SK-N-SH (cell line): ENCODE measurements at regions not wholly inside any gene's neighbourhood (a gene's known extent, or its start where the extent isn't known, plus 50 kb on each side); places are given as distances from the start of the nearest gene placed in this dataset.

ENCODE experiments used
- CTCF ChIA-PET: fragments of 300-600, 350-600 bp; formaldehyde crosslinking; extraction: SDS; loops from one replicate; lab custom pipeline; 2021; lab: Yijun Ruan, JAX
- POLR2A ChIA-PET: fragments of 350-600 bp; sonication (Branson Sonifier 250); formaldehyde crosslinking; extraction: SDS; loops from one replicate; lab custom pipeline; 2020; ENCODE audit warnings: antibody characterized with exemption, inconsistent platforms; lab: Yijun Ruan, JAX
- DNase-seq: peaks from one replicate; pipeline ENCODE4 v3.0.0; 2012
- H2AFZ ChIP-seq: fragments of 200-600 bp; sonication (generic); 2 replicates; pipeline ENCODE4 v1.8.1; 2016; ENCODE audit warnings: antibody characterized with exemption, mild to moderate bottlenecking, low read depth
- H3F3A ChIP-seq: fragments of 200-600 bp; sonication (generic); replicated peaks from 2 replicates; pipeline ENCODE3; 2016; ENCODE audit warnings: antibody characterized with exemption, mild to moderate bottlenecking; ENCODE audit not compliant: insufficient read depth
- H3K27ac ChIP-seq, 2 experiments: fragments of 200-500 bp in 1 of 2; fragments of 200-600 bp in 1 of 2; sonication (Bioruptor generic) in 1 of 2; sonication (generic), shearing (Covaris generic) in 1 of 2; 2 replicates each; pipeline versions ENCODE4 v1.5.1 to v1.6.1; 2014 to 2016; ENCODE audit warnings: low read depth in 2 of 2, inconsistent platforms in 1 of 2, low read length in 1 of 2, mild to moderate bottlenecking in 1 of 2, mixed read lengths in 1 of 2
- H3K27me3 ChIP-seq: fragments of 200-600 bp; sonication (generic), shearing (Covaris generic); 2 replicates; pipeline ENCODE4 v1.6.1; 2016; ENCODE audit warnings: mixed run types; ENCODE audit not compliant: insufficient read depth
- H3K36me3 ChIP-seq, 2 experiments: fragments of 200-500 bp in 1 of 2; fragments of 200-600 bp in 1 of 2; sonication (Bioruptor generic) in 1 of 2; sonication (generic) in 1 of 2; replicated peaks in 1 of 2; 2 replicates each; pipeline versions ENCODE3 to v1.5.1; 2014 to 2016; ENCODE audit warnings: low read length in 1 of 2, mild to moderate bottlenecking in 1 of 2; ENCODE audit not compliant: insufficient read depth in 2 of 2, control insufficient read depth in 1 of 2
- H3K4me1 ChIP-seq, 2 experiments: fragments of 200-500 bp in 1 of 2; fragments of 200-600 bp in 1 of 2; sonication (Bioruptor generic) in 1 of 2; sonication (generic), shearing (Covaris generic) in 1 of 2; 2 replicates each; pipeline versions ENCODE4 v1.5.1 to v1.6.1; 2014 to 2016; ENCODE audit warnings: low read depth in 1 of 2, low read length in 1 of 2, mixed run types in 1 of 2; ENCODE audit not compliant: insufficient read depth in 2 of 2, control insufficient read depth in 1 of 2
- H3K4me2 ChIP-seq: fragments of 200-600 bp; sonication (generic), shearing (Covaris generic); 2 replicates; pipeline ENCODE4 v1.6.1; 2017; ENCODE audit warnings: mixed run types
- H3K4me3 ChIP-seq, 2 experiments: fragments of 200-500 bp in 1 of 2; fragments of 200-600 bp in 1 of 2; sonication (Bioruptor generic) in 1 of 2; sonication (generic), shearing (Covaris generic) in 1 of 2; 2 replicates each; pipeline versions ENCODE4 v1.5.1 to v1.8.1; 2014 to 2016; ENCODE audit warnings: low read depth in 2 of 2, inconsistent platforms in 1 of 2, low read length in 1 of 2, mild to moderate bottlenecking in 1 of 2, mixed read lengths in 1 of 2, moderate library complexity in 1 of 2
- H3K79me2 ChIP-seq: fragments of 200-600 bp; sonication (generic); 2 replicates; pipeline ENCODE4 v1.8.1; 2017; ENCODE audit warnings: mild to moderate bottlenecking; ENCODE audit not compliant: insufficient read depth
- H3K9ac ChIP-seq: fragments of 200-600 bp; sonication (generic); 2 replicates; pipeline ENCODE4 v1.6.1; 2017; ENCODE audit warnings: mixed run types
- H3K9me2 ChIP-seq: fragments of 200-600 bp; sonication (generic); 2 replicates; pipeline ENCODE4 v1.6.1; 2017; ENCODE audit warnings: mixed run types
- H3K9me3 ChIP-seq: fragments of 200-600 bp; sonication (generic); 2 replicates; pipeline ENCODE4 v1.6.1; 2017; ENCODE audit warnings: mixed run types, mild to moderate bottlenecking, moderate library complexity
- H4K20me1 ChIP-seq: fragments of 200-600 bp; sonication (generic); 2 replicates; pipeline ENCODE4 v1.6.1; 2017; ENCODE audit warnings: mild to moderate bottlenecking, mixed run types; ENCODE audit not compliant: insufficient read depth
- ELF1 ChIP-seq: IDR thresholded peaks from 2 replicates; pipeline ENCODE4 v1.4.0; 2012
- EZH2phosphoT487 ChIP-seq: fragments of 200-600 bp; sonication (generic); IDR thresholded peaks from 2 replicates; pipeline ENCODE4 v1.6.1; 2017; ENCODE audit warnings: low read depth, mixed run types, mild to moderate bottlenecking, antibody characterized with exemption, moderate library complexity, borderline replicate concordance
- FOSL2 ChIP-seq: IDR thresholded peaks from 2 replicates; pipeline ENCODE4 v1.4.0; 2012; ENCODE audit warnings: low read depth, mild to moderate bottlenecking, moderate library complexity, borderline replicate concordance
- FOXJ3 ChIP-seq: sonication (generic); formaldehyde crosslinking; IDR thresholded peaks from 2 replicates; pipeline ENCODE4 v1.5.1; 2020; ENCODE audit warnings: mild to moderate bottlenecking, missing genetic modification reagents
- FOXM1 ChIP-seq: IDR thresholded peaks from 2 replicates; pipeline ENCODE4 v1.4.0; 2012; ENCODE audit warnings: low read depth, mild to moderate bottlenecking
- IRF3 ChIP-seq: fragments of 150-350 bp; IDR thresholded peaks from 2 replicates; pipeline ENCODE4 v1.6.1; 2016; ENCODE audit warnings: mild to moderate bottlenecking, low read depth, low read length
- MXI1 ChIP-seq: IDR thresholded peaks from 2 replicates; pipeline ENCODE4 v1.6.1; 2012; ENCODE audit warnings: mild to moderate bottlenecking, low read depth, low read length, improper control_type of control experiment
- NRF1 ChIP-seq: IDR thresholded peaks from 2 replicates; pipeline ENCODE4 v1.6.1; 2012; ENCODE audit warnings: low read depth, mild to moderate bottlenecking, low read length
- PBX3 ChIP-seq: IDR thresholded peaks from 2 replicates; pipeline ENCODE4; 2012
- POLR2AphosphoS5 ChIP-seq: IDR thresholded peaks from 2 replicates; pipeline ENCODE4 v1.6.1; 2012; ENCODE audit warnings: low read depth, low read length
- RAD21 ChIP-seq: IDR thresholded peaks from 2 replicates; pipeline ENCODE4 v1.6.1; 2012; ENCODE audit warnings: mild to moderate bottlenecking, low read length
- RFX5 ChIP-seq: IDR thresholded peaks from 2 replicates; pipeline ENCODE4 v1.6.1; 2012; ENCODE audit warnings: mild to moderate bottlenecking, improper control_type of control experiment, low read length
- SIN3A ChIP-seq: IDR thresholded peaks from 2 replicates; pipeline ENCODE4 v1.6.1; 2012; ENCODE audit warnings: low read depth, mild to moderate bottlenecking, low read length, moderate library complexity, borderline replicate concordance
- SMC3 ChIP-seq: IDR thresholded peaks from 2 replicates; pipeline ENCODE4 v1.6.1; 2012; ENCODE audit warnings: low read depth, low read length, improper control_type of control experiment
- TAF1 ChIP-seq: IDR thresholded peaks from 2 replicates; pipeline ENCODE4 v1.6.1; 2012; ENCODE audit warnings: low read depth, mild to moderate bottlenecking, low read length, moderate library complexity, borderline replicate concordance
- TEAD4 ChIP-seq: IDR thresholded peaks from 2 replicates; pipeline ENCODE4 v1.4.0; 2012; ENCODE audit warnings: mild to moderate bottlenecking, borderline replicate concordance; ENCODE audit not compliant: insufficient read depth
- USF1 ChIP-seq: IDR thresholded peaks from 2 replicates; pipeline ENCODE4 v1.4.0; 2012; ENCODE audit warnings: low read depth, borderline replicate concordance
- YY1 ChIP-seq: IDR thresholded peaks from 2 replicates; pipeline ENCODE4 v1.4.0; 2012; ENCODE audit warnings: low read depth, mild to moderate bottlenecking
- WGBS: methylation state at CpG from one replicate; pipeline ENCODE4 v1.1.6; 2017; ENCODE audit warnings: low lambda C conversion rate; 5-methylcytosine and 5-hydroxymethylcytosine counted together

- Histone ChIP-seq H2AFZ (no peak overlapping the region), H3K9me3 (no peaks in the 10 kb centered on the region), H3K79me2 (no peaks in the 10 kb centered on the region), H3K36me3 (no peaks in the 10 kb centered on the region), H3K27me3 (no peaks in the 10 kb centered on the region), H3K4me3 (no peak overlapping the region), H3K27ac (no peak overlapping the region), H3K4me1 (peaks cover 0 to 22% of the 10 kb centered on the region in 2 experiments; a peak in 1 of 4 replicates), H3K4me2 (no peak overlapping the region), H3K9ac (no peak overlapping the region), H4K20me1 (no peaks in the 10 kb centered on the region), H3F3A (no peaks in the 10 kb centered on the region), H3K9me2 (no peaks in the 10 kb centered on the region)
- DNase-seq, result no peak
- ChIA-PET CTCF (interaction anchor here (0.9 to 1.5 kb wide), 2 partner anchors 14 to 90 kb away, joined by 3 to 4 read pairs; no protein-coding TSS in a partner anchor), POLR2A (no interaction called here)
- TF ChIP-seq ELF1 (no peak), SIN3A (no peak), TEAD4 (no peak)
- WGBS, result 64% methylated on average over 10 of the region's 10 CpGs
Observed at GRCh38 chr4:8778291-8778690, 93.3 kb downstream of the HMX1 start.

GRCh38 chr4:8777320-8778196 lies 94.1 kb downstream of the HMX1 start:
- WGBS, result 47% methylated on average over 7 of the region's 12 CpGs
- no peaks in the 10 kb centered on the region for H4K20me1 ChIP-seq
- H3K4me3 ChIP-seq, result no peak overlapping the region
- ChIA-PET POLR2A (no interaction called here), CTCF (interaction anchor here (0.9 to 1.5 kb wide), 2 partner anchors 14 to 90 kb away, joined by 3 to 4 read pairs; no protein-coding TSS in a partner anchor)
- DNase-seq, result no peak
- no peaks in the 10 kb centered on the region for H3K27me3 ChIP-seq
- H3F3A ChIP-seq, result no peaks in the 10 kb centered on the region
- peaks cover 0 to 22% of the 10 kb centered on the region in 2 experiments; a peak in 1 of 4 replicates for H3K4me1 ChIP-seq
- no peaks in the 10 kb centered on the region for H3K9me3 ChIP-seq
- no peaks in the 10 kb centered on the region for H3K9me2 ChIP-seq
- H3K27ac ChIP-seq, result no peak overlapping the region
- no peaks in the 10 kb centered on the region for H3K36me3 ChIP-seq
- no peak for TF ChIP-seq FOXJ3 (CRISPR knock-in tag)
- no peak for TF ChIP-seq IRF3
- no peak for TF ChIP-seq TAF1
- TF ChIP-seq NRF1, result no peak
- TF ChIP-seq POLR2AphosphoS5, result no peak
- no peak for TF ChIP-seq EZH2phosphoT487
- no peak for TF ChIP-seq FOSL2
- no peak for TF ChIP-seq MXI1
- no peak for TF ChIP-seq FOXM1
- no peak for TF ChIP-seq YY1
- no peak for TF ChIP-seq RFX5
- no peak for TF ChIP-seq USF1
- no peak for TF ChIP-seq PBX3
- no peak for TF ChIP-seq RAD21
- no peak for TF ChIP-seq SMC3
- no peak overlapping the region for H3K9ac ChIP-seq
- no peak overlapping the region for H3K4me2 ChIP-seq
- no peaks in the 10 kb centered on the region for H3K79me2 ChIP-seq
- H2AFZ ChIP-seq, result no peak overlapping the region
